Hepatocyte (in vitro differentiated cells): ENCODE measurements at regions not wholly inside any gene's neighbourhood (a gene's known extent, or its start where the extent isn't known, plus 50 kb on each side); places are given as distances from the start of the nearest gene placed in this dataset.

Experiments
- DNase-seq: peaks from one replicate; pipeline ENCODE4 v3.0.0-alpha.2; 2016; ENCODE audit warnings: low spot score
- H2AFZ ChIP-seq: fragments of 200-600 bp; sonication (generic); 2 replicates; pipeline ENCODE4 v1.6.0; 2016; ENCODE audit warnings: antibody characterized with exemption, mild to moderate bottlenecking
- H3K27ac ChIP-seq: fragments of 200-600 bp; sonication (generic); 2 replicates; pipeline ENCODE4 v1.5.1; 2016; ENCODE audit warnings: mild to moderate bottlenecking
- H3K27me3 ChIP-seq: fragments of 200-600 bp; sonication (generic); 2 replicates; pipeline ENCODE4 v1.6.1; 2016
- H3K36me3 ChIP-seq: fragments of 200-600 bp; sonication (generic); replicated peaks from 2 replicates; pipeline ENCODE4 v1.5.1; 2016; ENCODE audit warnings: low read depth; ENCODE audit not compliant: insufficient read depth
- H3K4me1 ChIP-seq: fragments of 200-600 bp; sonication (generic); 2 replicates; pipeline ENCODE4 v1.5.1; 2016; ENCODE audit warnings: mild to moderate bottlenecking, moderate library complexity; ENCODE audit not compliant: insufficient read depth
- H3K4me2 ChIP-seq: fragments of 200-600 bp; sonication (generic); 2 replicates; pipeline ENCODE4 v1.6.0; 2016
- H3K4me3 ChIP-seq: fragments of 200-600 bp; sonication (generic); 2 replicates; pipeline ENCODE4 v1.5.1; 2016; ENCODE audit warnings: mild to moderate bottlenecking
- H3K79me2 ChIP-seq: fragments of 200-600 bp; sonication (generic); 2 replicates; pipeline ENCODE4 v1.6.0; 2017; ENCODE audit warnings: mild to moderate bottlenecking
- H3K9me2 ChIP-seq: fragments of 200-600 bp; sonication (generic); replicated peaks from 2 replicates; pipeline ENCODE4 v1.6.0; 2017; ENCODE audit warnings: mild to moderate bottlenecking; ENCODE audit not compliant: insufficient read depth
- H3K9me3 ChIP-seq: fragments of 200-600 bp; sonication (generic); 2 replicates; pipeline ENCODE4 v1.5.1; 2016; ENCODE audit warnings: low read depth, mild to moderate bottlenecking
- H4K20me1 ChIP-seq: fragments of 200-600 bp; sonication (generic); 2 replicates; pipeline ENCODE4 v1.6.0; 2016; ENCODE audit warnings: mild to moderate bottlenecking; ENCODE audit not compliant: insufficient read depth, poor library complexity, severe bottlenecking
- EZH2 ChIP-seq: fragments of 200-600 bp; sonication (generic); IDR thresholded peaks from 2 replicates; pipeline ENCODE4 v1.6.1; 2016; ENCODE audit warnings: antibody characterized with exemption, mild to moderate bottlenecking, borderline replicate concordance
- EZH2phosphoT487 ChIP-seq: fragments of 200-600 bp; sonication (generic); IDR thresholded peaks from one replicate; pipeline ENCODE4 v1.6.1; 2018; ENCODE audit warnings: antibody characterized with exemption, mild to moderate bottlenecking, low read depth, moderate library complexity; ENCODE audit not compliant: unreplicated experiment, severe bottlenecking
- WGBS: methylation state at CpG from one replicate; pipeline ENCODE4 v1.1.6; 2016; ENCODE audit warnings: low lambda C conversion rate; ENCODE audit errors: missing lambda C conversion rate; 5-methylcytosine and 5-hydroxymethylcytosine counted together
- TF ChIP-seq, protein P1 (sequence below): fragments of 200-600 bp; sonication (generic); IDR thresholded peaks from 2 replicates; pipeline ENCODE4 v1.5.1; 2016; ENCODE audit warnings: antibody characterized with exemption, mild to moderate bottlenecking; ENCODE audit not compliant: poor library complexity

GRCh38 chrX:30085571-30085970 lies 129.8 kb upstream of the MAGEB2 start:
- TF ChIP-seq EZH2 (no peak), EZH2phosphoT487 (no peak)
- TF ChIP-seq, protein P1, sequence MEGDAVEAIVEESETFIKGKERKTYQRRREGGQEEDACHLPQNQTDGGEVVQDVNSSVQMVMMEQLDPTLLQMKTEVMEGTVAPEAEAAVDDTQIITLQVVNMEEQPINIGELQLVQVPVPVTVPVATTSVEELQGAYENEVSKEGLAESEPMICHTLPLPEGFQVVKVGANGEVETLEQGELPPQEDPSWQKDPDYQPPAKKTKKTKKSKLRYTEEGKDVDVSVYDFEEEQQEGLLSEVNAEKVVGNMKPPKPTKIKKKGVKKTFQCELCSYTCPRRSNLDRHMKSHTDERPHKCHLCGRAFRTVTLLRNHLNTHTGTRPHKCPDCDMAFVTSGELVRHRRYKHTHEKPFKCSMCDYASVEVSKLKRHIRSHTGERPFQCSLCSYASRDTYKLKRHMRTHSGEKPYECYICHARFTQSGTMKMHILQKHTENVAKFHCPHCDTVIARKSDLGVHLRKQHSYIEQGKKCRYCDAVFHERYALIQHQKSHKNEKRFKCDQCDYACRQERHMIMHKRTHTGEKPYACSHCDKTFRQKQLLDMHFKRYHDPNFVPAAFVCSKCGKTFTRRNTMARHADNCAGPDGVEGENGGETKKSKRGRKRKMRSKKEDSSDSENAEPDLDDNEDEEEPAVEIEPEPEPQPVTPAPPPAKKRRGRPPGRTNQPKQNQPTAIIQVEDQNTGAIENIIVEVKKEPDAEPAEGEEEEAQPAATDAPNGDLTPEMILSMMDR, result no peak
- WGBS, result 75% methylated on average over 1 of the region's 1 CpG
- no peaks in the 10 kb centered on the region for H3K36me3 ChIP-seq
- no peak overlapping the region for H3K4me2 ChIP-seq
- H3K27me3 ChIP-seq, result no peaks in the 10 kb centered on the region
- H3K4me3 ChIP-seq, result no peak overlapping the region
- H2AFZ ChIP-seq, result no peak overlapping the region
- H4K20me1 ChIP-seq, result no peaks in the 10 kb centered on the region
- H3K9me2 ChIP-seq, result no peaks in the 10 kb centered on the region
- no peak for DNase-seq
- H3K4me1 ChIP-seq, result no peaks in the 10 kb centered on the region
- no peak overlapping the region for H3K27ac ChIP-seq
- H3K9me3 ChIP-seq, result peaks cover 4% of the 10 kb centered on the region
- H3K79me2 ChIP-seq, result no peaks in the 10 kb centered on the region

- Histone ChIP-seq H3K9me2 (no peaks in the 10 kb centered on the region), H3K36me3 (no peaks in the 10 kb centered on the region), H3K4me3 (no peak overlapping the region), H3K9me3 (no peaks in the 10 kb centered on the region), H3K27ac (no peak overlapping the region), H4K20me1 (no peaks in the 10 kb centered on the region), H3K79me2 (no peaks in the 10 kb centered on the region), H3K4me1 (no peaks in the 10 kb centered on the region), H2AFZ (no peak overlapping the region), H3K4me2 (no peak overlapping the region), H3K27me3 (no peaks in the 10 kb centered on the region)
- 41% methylated on average over 2 of the region's 2 CpGs for WGBS
- TF ChIP-seq EZH2 (no peak), EZH2phosphoT487 (no peak)
- TF ChIP-seq, protein P1, result no peak
- peak; percentile 6 for DNase-seq
Observed at GRCh38 chrX:30111431-30111830, 103.9 kb upstream of the MAGEB2 start.

GRCh38 chrX:30141966-30142365 lies 73.4 kb upstream of the MAGEB2 start:
- no peak overlapping the region for H3K4me2 ChIP-seq
- H3K9me2 ChIP-seq, result no peaks in the 10 kb centered on the region
- no peak overlapping the region for H3K4me3 ChIP-seq
- no peak overlapping the region for H3K27ac ChIP-seq
- H3K36me3 ChIP-seq, result no peaks in the 10 kb centered on the region
- H3K9me3 ChIP-seq, result no peaks in the 10 kb centered on the region
- peak; percentile 32 for DNase-seq
- no peak overlapping the region for H2AFZ ChIP-seq
- TF ChIP-seq EZH2phosphoT487, result no peak
- TF ChIP-seq, protein P1, result peak; percentile 31
- no peak for TF ChIP-seq EZH2
- H3K79me2 ChIP-seq, result no peaks in the 10 kb centered on the region
- 50% methylated on average over 4 of the region's 4 CpGs for WGBS
- no peaks in the 10 kb centered on the region for H4K20me1 ChIP-seq
- H3K27me3 ChIP-seq, result no peaks in the 10 kb centered on the region
- H3K4me1 ChIP-seq, result no peaks in the 10 kb centered on the region

- Histone ChIP-seq H3K9me3 (no peaks in the 10 kb centered on the region), H3K9me2 (no peaks in the 10 kb centered on the region), H4K20me1 (no peaks in the 10 kb centered on the region), H3K27me3 (no peaks in the 10 kb centered on the region), H3K79me2 (no peaks in the 10 kb centered on the region), H3K4me3 (no peak overlapping the region), H3K36me3 (no peaks in the 10 kb centered on the region), H3K4me2 (no peak overlapping the region), H2AFZ (no peak overlapping the region), H3K4me1 (no peaks in the 10 kb centered on the region), H3K27ac (no peak overlapping the region)
- TF ChIP-seq EZH2 (no peak), EZH2phosphoT487 (no peak)
- TF ChIP-seq, protein P1, result no peak
- no peak for DNase-seq
Observed at GRCh38 chrX:30144221-30144620, 71.1 kb upstream of the MAGEB2 start.
